ENCODE measurements at regions not wholly inside any gene's neighbourhood (a gene's known extent, or its start where the extent isn't known, plus 50 kb on each side); places are given as distances from the start of the nearest gene placed in this dataset.

DNA sequence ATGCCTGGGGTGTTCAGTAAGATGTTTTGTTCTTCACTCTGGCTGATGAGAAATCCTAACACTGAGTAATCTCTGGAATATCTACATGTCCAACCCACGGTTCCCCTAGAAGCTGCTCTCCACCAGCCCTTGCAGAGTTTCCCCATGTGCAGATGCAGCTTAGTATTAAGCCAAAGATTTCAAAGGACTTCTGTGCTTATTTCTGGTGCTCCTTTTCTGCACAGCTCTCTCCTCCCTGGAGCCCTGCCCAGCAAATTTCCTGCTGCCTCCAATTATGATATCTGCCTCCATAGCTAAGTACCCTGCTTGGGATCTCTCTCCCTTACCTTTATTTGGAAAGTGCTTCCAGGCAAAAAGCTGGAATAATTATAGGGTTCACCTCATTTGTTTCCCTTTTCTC is 949.3 kb downstream of the BCL11A start:
- peaks cover 8 to 28% of the 10 kb centered on the region in 2 donors for H3K36me3 Mint-ChIP-seq
- DNase-seq (no peak), ATAC-seq (ENCODE audit: low read depth in 2 of 2) (no peak)
- no peaks in the 10 kb centered on the region for H3K4me1 Mint-ChIP-seq
- H3K4me3 Mint-ChIP-seq, result no peak overlapping the region
- peaks cover 4 to 63% (median 31%) of the 10 kb centered on the region in 7 donors for H3K9me3 Mint-ChIP-seq
- H3K27me3 Mint-ChIP-seq, result peaks cover 0 to 6% (median 0%) of the 10 kb centered on the region in 3 donors
- no peak overlapping the region for H3K27ac Mint-ChIP-seq

DNA sequence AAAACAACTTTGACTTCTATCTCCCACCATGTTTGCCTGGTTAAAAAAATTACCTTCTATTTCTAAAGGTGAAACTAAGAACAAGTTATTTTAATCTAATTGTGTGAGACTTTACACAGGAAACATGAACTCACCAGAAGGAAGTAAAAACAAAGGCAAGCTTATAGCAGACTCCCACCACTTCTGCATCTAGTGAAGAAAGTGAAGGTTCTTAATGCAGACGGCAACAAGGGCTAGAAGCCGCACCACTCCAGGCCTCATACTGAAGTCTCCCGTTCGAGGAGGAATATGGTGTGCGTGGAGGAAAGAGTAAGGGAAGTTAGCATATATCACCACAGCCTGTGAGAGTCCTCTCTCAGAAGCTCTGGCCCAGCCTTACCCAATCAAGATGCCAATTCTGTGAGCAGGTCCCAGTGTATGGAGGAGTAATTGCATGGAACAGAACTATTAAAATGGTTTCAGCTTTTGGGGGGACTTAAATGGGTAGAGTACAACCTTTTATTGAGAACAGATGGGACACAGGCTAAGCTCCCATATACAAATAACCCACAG is 958.7 kb downstream of the BCL11A start:
- peaks cover 21 to 27% (median 25%) of the 10 kb centered on the region in 3 donors for H3K4me1 Mint-ChIP-seq

DNA sequence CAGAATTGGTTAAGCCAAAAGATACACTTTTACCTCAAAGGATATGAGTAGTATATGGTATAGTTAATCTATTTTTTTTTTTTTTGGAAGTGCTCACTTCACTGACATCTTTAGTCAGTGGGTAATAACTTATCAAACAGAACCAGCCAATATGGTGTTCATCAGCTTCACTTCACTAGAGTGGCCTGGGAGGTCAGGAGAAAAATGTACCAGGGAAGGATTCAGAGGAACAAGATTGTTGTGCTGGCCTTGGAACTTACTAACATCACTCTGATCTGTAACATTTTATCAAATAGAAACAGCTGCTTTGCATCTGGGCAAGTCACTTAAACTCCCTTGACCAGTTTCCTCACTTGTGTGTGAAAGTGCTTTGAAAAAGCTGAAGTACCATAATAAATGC is 962.7 kb downstream of the BCL11A start:
- Mint-ChIP-seq H3K27ac (peak overlapping the region in 1 of 6 donors; percentile 33), H3K9me3 (no peaks in the 10 kb centered on the region), H3K4me3 (no peak overlapping the region), H3K27me3 (no peaks in the 10 kb centered on the region), H3K36me3 (no peaks in the 10 kb centered on the region), H3K4me1 (peaks cover 19 to 23% (median 21%) of the 10 kb centered on the region in 3 donors)
- ATAC-seq (ENCODE audit: low read depth in 2 of 2) (no peak), DNase-seq (no peak)

More for the DNA sequence above, 958.7 kb downstream of the BCL11A start:
- H3K27ac Mint-ChIP-seq, result peak overlapping the region; percentile 72 to 95 (median 85)
- H3K9me3 Mint-ChIP-seq, result peaks cover 7 to 24% (median 13%) of the 10 kb centered on the region in 7 donors
- H3K27me3 Mint-ChIP-seq, result no peaks in the 10 kb centered on the region
- peaks cover 7 to 20% of the 10 kb centered on the region in 2 donors for H3K36me3 Mint-ChIP-seq
- peak; percentile 88 to 91 for ATAC-seq (ENCODE audit: low read depth in 2 of 2)
- peak overlapping the region in 7 of 8 donors; percentile 21 to 85 (median 81) for H3K4me3 Mint-ChIP-seq
- DNase-seq, result peak; percentile 18

DNA sequence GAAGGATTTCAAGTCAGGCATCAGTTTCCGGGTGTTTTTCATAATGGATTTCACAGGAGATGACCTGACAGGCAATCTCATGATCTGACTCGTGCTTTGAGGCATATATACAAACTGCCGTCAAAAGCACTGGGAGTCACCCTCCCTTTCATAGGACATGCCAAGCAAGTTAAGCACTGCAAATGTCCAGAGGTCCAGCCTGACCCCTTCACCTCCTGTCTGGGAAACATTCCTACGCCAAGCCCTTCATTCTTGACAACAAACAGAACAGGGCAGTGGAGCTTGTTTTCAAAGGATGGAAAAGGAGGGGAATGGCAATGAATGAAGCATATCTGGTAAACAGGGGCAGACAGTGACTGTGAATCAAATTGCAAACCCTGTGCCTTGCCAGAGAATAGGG is 963.6 kb downstream of the BCL11A start:
- no peak overlapping the region for H3K4me3 Mint-ChIP-seq
- ATAC-seq (ENCODE audit: low read depth in 2 of 2), result no peak
- no peaks in the 10 kb centered on the region for H3K27me3 Mint-ChIP-seq
- no peak for DNase-seq
- no peaks in the 10 kb centered on the region for H3K9me3 Mint-ChIP-seq
- H3K36me3 Mint-ChIP-seq, result no peaks in the 10 kb centered on the region
- peaks cover 14 to 18% (median 15%) of the 10 kb centered on the region in 3 donors for H3K4me1 Mint-ChIP-seq
- no peak overlapping the region for H3K27ac Mint-ChIP-seq

DNA sequence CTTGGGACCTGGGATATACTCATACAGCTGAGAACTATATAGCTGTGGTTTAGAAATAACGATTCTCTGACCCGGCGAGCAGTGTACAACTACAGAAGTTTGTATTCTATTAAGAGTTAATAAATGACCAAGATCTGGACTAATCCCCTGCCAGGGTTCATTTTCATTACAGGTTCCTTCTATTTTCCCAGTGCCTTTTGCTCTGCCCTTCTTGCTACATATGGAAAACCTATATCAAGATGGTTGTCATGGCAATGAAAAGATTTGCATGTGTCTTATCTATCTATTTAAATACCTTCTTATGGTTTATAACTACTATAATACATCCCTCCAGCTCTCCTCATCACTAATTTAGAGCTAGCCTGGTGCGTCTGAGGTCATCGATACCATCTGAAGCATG is 965.2 kb downstream of the BCL11A start:
- Mint-ChIP-seq H3K36me3 (no peaks in the 10 kb centered on the region), H3K27me3 (no peaks in the 10 kb centered on the region), H3K4me1 (peaks cover 3 to 10% (median 8%) of the 10 kb centered on the region in 3 donors), H3K9me3 (no peaks in the 10 kb centered on the region), H3K27ac (peak overlapping the region in 1 of 6 donors; percentile 23), H3K4me3 (no peak overlapping the region)
- DNase-seq (no peak), ATAC-seq (ENCODE audit: low read depth in 2 of 2) (no peak)

DNA sequence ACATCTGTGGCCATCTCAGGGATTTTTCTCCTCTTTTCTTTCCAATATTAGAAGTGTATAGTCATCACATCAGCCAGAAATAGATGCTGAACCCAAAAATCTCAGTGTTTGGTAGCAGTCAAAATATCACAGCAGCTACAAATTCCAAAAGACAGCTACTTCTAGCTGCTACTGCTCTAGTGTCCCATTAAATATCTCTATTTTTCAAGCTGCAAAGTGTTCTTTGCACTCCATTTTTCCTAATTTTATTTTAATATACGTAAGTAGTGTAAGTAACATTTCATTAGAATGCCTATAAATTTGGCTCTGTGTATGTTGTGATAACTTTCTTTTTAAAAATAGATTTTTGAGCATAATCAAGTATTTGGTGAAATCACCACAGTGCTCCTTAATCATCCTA is 967.3 kb downstream of the BCL11A start:
- Mint-ChIP-seq H3K9me3 (no peaks in the 10 kb centered on the region), H3K27ac (no peak overlapping the region), H3K27me3 (no peaks in the 10 kb centered on the region), H3K4me3 (no peak overlapping the region), H3K4me1 (peaks cover 6 to 16% (median 9%) of the 10 kb centered on the region in 3 donors), H3K36me3 (no peaks in the 10 kb centered on the region)
- no peak for ATAC-seq (ENCODE audit: low read depth in 2 of 2)
- DNase-seq, result no peak

DNA sequence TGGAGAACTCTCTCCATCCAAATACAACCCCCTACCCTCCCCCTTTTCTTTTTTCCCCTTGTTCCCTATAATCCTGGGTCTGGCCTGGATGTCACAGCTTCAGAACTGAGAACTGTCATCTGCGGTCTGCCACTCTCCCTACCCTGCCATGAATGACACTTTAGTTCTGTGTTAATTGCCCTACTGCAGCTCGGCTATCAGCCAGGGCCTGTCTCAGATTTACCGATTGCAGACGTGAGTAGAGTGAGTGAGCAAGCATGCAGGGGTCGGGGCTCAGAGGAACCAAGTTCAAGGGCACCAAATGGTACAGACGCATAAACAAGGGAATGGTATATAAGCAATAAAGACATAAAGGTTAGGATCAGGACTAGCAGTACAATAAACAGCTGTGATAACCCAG is 967.8 kb downstream of the BCL11A start:
- H3K27me3 Mint-ChIP-seq, result no peaks in the 10 kb centered on the region
- H3K4me1 Mint-ChIP-seq, result peaks cover 6 to 16% (median 9%) of the 10 kb centered on the region in 3 donors
- DNase-seq (no peak), ATAC-seq (ENCODE audit: low read depth in 2 of 2) (no peak)
- H3K9me3 Mint-ChIP-seq, result no peaks in the 10 kb centered on the region
- H3K36me3 Mint-ChIP-seq, result no peaks in the 10 kb centered on the region
- no peak overlapping the region for H3K27ac Mint-ChIP-seq
- H3K4me3 Mint-ChIP-seq, result no peak overlapping the region

DNA sequence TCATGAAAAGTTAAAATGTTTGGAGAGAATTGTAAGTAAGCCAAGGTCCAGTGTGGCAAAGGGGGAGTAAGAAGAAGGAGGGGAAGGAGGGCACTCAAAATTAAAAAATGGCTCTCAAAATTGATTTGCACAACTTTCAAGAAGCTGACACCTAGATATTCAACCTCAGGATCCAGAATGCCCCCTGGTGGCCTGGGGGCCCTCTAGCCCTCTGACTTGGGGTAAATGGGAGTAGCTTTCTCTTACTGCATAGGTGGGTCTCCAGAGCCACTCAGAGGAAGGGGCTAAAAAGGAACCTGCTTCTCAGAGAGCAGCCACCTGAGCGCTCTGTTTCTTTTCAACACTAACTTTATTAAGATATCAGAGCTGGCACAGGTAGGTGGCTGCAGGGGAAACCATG is 968.5 kb downstream of the BCL11A start:
- peaks cover 6 to 16% (median 9%) of the 10 kb centered on the region in 3 donors for H3K4me1 Mint-ChIP-seq
- no peak for DNase-seq
- no peaks in the 10 kb centered on the region for H3K36me3 Mint-ChIP-seq
- no peaks in the 10 kb centered on the region for H3K9me3 Mint-ChIP-seq
- H3K4me3 Mint-ChIP-seq, result no peak overlapping the region
- H3K27me3 Mint-ChIP-seq, result no peaks in the 10 kb centered on the region
- peak overlapping the region in 1 of 6 donors; percentile 4 for H3K27ac Mint-ChIP-seq
- ATAC-seq (ENCODE audit: low read depth in 2 of 2), result no peak

DNA sequence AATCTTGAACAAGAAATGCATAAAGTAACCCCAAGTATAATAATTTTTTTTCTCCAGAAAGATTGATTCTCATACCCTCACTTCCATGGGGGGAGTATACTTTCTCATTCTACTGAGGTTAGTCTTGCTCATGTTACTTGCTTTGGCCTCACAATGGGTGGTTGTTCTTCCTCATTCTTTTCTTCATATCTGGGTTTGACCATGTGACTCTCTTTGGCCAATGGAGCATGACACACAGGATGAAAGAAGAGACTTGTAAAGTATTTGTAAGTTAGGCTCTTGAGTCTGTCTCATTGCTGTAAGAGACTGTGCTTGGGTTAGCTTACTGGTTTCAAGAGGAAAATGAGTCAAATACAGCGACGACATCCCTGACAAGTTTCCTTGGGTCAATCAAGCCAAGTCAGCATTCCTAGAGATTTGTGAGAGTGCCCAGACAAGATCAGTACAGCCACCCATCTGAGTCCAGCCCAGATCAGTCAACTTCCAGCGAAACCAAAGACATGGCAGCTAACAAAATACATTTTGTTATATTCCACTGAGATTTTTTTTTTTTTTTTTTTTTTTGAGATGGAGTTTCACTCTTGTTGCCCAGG is 970.2 kb downstream of the BCL11A start:
- no peak overlapping the region for H3K27ac Mint-ChIP-seq
- H3K36me3 Mint-ChIP-seq, result no peaks in the 10 kb centered on the region
- DNase-seq, result no peak
- H3K27me3 Mint-ChIP-seq, result no peaks in the 10 kb centered on the region
- ATAC-seq (ENCODE audit: low read depth in 2 of 2), result peak; percentile 49 to 61
- no peak overlapping the region for H3K4me3 Mint-ChIP-seq
- H3K4me1 Mint-ChIP-seq, result peaks cover 6 to 16% (median 9%) of the 10 kb centered on the region in 3 donors
- H3K9me3 Mint-ChIP-seq, result no peaks in the 10 kb centered on the region

DNA sequence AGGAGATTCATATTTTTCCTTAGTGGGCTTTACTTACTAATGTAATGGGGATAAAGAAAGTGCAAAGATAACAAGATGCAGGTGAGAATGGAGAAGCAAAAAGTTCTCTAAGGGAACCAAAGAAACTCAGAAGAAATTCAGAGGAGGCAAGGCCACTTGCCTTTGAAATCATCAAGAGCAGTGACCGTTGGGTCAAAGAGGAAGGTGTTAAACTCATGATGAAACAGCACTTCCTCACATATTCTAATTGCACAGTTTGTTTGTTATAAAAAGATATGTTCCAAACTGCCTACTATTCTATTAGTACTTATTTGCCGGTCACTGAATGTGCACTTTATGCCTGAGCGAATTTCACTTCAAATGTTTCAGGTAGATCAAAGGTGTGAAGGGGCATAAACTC is 975.1 kb downstream of the BCL11A start:
- ATAC-seq (ENCODE audit: low read depth in 2 of 2), result no peak
- H3K27me3 Mint-ChIP-seq, result no peaks in the 10 kb centered on the region

DNA sequence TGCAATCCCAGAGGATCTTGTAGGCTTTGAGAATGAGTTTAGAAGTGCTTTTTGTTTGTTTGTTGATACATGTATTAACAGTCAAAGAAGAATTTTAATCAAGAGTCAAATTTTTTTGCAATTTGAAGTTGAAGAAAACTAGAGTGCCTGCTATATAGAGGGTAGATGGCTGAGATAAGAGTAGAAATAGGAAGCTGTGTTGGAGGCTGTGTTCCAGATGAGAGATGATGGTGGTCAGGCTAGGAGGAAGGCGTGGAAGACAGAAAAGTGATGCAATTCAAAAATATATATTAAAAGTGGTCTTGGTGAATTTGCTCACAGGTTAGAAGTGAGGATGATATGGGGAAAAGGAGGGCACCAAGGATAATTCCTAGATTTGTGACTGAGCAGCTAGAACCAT is 978.3 kb downstream of the BCL11A start:
- DNase-seq (no peak), ATAC-seq (ENCODE audit: low read depth in 2 of 2) (peak in 1 of 2 donors; percentile 63)
- Mint-ChIP-seq H3K4me3 (peak overlapping the region in 1 of 8 donors; percentile 76), H3K4me1 (peaks cover 10 to 14% (median 13%) of the 10 kb centered on the region in 3 donors), H3K9me3 (no peaks in the 10 kb centered on the region), H3K27ac (peak overlapping the region in 3 of 6 donors; percentile 3 to 33 (median 11)), H3K36me3 (no peaks in the 10 kb centered on the region), H3K27me3 (no peaks in the 10 kb centered on the region)

More for the DNA sequence above, 975.1 kb downstream of the BCL11A start:
- H3K4me3 Mint-ChIP-seq, result no peak overlapping the region
- peaks cover 12 to 18% (median 12%) of the 10 kb centered on the region in 3 donors for H3K4me1 Mint-ChIP-seq
- no peak for DNase-seq
- H3K9me3 Mint-ChIP-seq, result no peaks in the 10 kb centered on the region
- H3K36me3 Mint-ChIP-seq, result no peaks in the 10 kb centered on the region
- H3K27ac Mint-ChIP-seq, result peak overlapping the region in 1 of 6 donors; percentile 22

DNA sequence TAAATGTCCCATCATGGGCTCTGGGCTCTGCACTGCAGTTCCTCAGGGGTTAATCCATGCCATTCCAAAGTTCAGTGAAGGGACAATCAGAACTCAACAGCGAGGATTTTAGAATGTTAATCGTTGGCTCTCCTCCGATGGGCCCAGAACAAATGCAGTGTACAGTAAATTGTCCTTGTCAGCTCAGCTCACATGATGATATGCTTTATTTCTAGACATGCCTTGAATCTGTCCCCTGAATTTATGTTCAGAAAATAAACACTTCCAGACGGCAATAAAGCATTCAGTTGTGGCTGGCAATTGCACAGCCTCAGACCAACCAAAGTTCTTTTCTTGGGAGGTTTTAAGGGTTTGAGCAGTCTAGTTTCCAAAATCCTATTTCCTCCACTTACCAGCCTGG is 981.2 kb downstream of the BCL11A start:
- no peaks in the 10 kb centered on the region for H3K9me3 Mint-ChIP-seq
- no peak overlapping the region for H3K27ac Mint-ChIP-seq
- H3K4me1 Mint-ChIP-seq, result peaks cover 10 to 14% (median 13%) of the 10 kb centered on the region in 3 donors
- DNase-seq (no peak), ATAC-seq (ENCODE audit: low read depth in 2 of 2) (no peak)
- H3K4me3 Mint-ChIP-seq, result no peak overlapping the region
- no peaks in the 10 kb centered on the region for H3K27me3 Mint-ChIP-seq
- H3K36me3 Mint-ChIP-seq, result no peaks in the 10 kb centered on the region

DNA sequence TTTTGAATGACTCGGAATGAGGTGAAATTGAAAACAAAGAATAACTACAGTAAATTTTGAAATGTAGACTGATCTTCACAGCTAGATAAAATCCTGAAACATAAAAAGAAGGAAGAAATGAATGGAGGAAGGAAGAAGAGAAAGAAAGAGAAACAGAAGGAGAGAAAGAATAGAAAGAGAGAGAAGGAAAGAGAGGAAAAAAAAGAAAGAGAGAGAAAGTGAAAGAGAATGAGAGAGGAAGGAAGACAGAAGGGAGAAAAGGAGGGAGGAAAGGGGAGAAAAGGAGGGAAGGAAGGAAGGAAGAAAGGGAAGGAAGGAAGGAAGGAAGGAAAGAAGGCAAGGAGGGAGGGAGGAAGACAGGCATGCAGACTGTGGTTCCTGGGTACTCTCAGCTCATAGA is 982.6 kb downstream of the BCL11A start:
- no peak for ATAC-seq (ENCODE audit: low read depth in 2 of 2)
- Mint-ChIP-seq H3K4me1 (peaks cover 10 to 14% (median 13%) of the 10 kb centered on the region in 3 donors), H3K27ac (peak overlapping the region in 2 of 6 donors; percentile 2 to 5), H3K27me3 (no peaks in the 10 kb centered on the region), H3K9me3 (no peaks in the 10 kb centered on the region), H3K4me3 (no peak overlapping the region), H3K36me3 (no peaks in the 10 kb centered on the region)
- no peak for DNase-seq

DNA sequence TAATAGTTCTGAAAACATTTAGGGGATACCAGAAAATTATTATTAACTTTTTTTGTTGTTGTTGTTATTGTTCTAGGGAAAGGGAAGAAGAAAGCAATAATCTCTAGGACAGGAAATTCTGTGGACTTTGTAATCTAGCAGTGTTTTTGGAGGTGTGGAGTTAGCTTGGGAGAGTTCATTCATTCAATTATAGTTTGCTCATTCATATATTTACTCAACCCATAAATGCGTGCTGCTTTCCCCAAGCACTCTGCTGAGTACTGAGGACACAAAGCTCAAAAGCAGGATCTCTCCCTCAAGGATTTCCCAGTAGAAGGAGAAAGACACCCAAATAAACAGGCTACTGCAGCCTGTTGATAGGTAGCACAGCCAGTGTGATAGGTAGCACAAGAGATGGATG is 984.3 kb downstream of the BCL11A start:
- Mint-ChIP-seq H3K4me1 (peaks cover 0 to 5% (median 5%) of the 10 kb centered on the region in 3 donors), H3K4me3 (no peak overlapping the region), H3K27me3 (no peaks in the 10 kb centered on the region), H3K36me3 (no peaks in the 10 kb centered on the region), H3K27ac (peak overlapping the region in 1 of 6 donors; percentile 63), H3K9me3 (no peaks in the 10 kb centered on the region)
- DNase-seq (no peak), ATAC-seq (ENCODE audit: low read depth in 2 of 2) (no peak)

All from naive B cell (primary cell).